Panc1 (cell line): ENCODE measurements at regions not wholly inside any gene's neighbourhood (a gene's known extent, or its start where the extent isn't known, plus 50 kb on each side); places are given as distances from the start of the nearest gene placed in this dataset.
"Not testable (repeated sequence)": the region's sequence is repeated elsewhere in the genome, so short reads cannot be mapped to it uniquely, and the experiment has no call there.

Experiments
- ATAC-seq: fragments of 200-7000 bp; cut with Tn5 transposase; 2 replicates; pipeline ENCODE4 v1.9.1; 2020; ENCODE audit warnings: mild to moderate bottlenecking, moderate library complexity
- BruUV-seq: library from RNA; stranded (reverse); fragments of 400-500 nt; replicated peaks from 2 replicates; lab custom pipeline; 2021; lab: Mats Ljungman, UMichigan
- CTCF ChIA-PET: fragments of 300-600 bp; sonication (Branson Sonifier 250); formaldehyde crosslinking; loops from one replicate; lab custom pipeline; 2022; ENCODE audit warnings: antibody characterized with exemption; lab: Charles Lee
- POLR2A ChIA-PET: fragments of 300-600 bp; sonication (Branson Sonifier 250); formaldehyde crosslinking; loops from one replicate; lab custom pipeline; 2022; ENCODE audit warnings: antibody characterized with exemption; lab: Charles Lee
- DNase-seq: peaks from one replicate; pipeline ENCODE4 v3.0.0-alpha.2; 2010; ENCODE audit warnings: low read depth, low spot score
- H3K27ac ChIP-seq: 2 replicates; pipeline ENCODE4 v1.5.1; 2011; ENCODE audit warnings: mild to moderate bottlenecking, low read length, inconsistent platforms
- H3K27me3 ChIP-seq: fragments of 200-500 bp; sonication (Bioruptor generic); 2 replicates; pipeline ENCODE4 v1.6.0; 2014; ENCODE audit warnings: low read length, inconsistent platforms; ENCODE audit not compliant: control insufficient read depth, insufficient read depth
- H3K36me3 ChIP-seq: fragments of 200-500 bp; sonication (Bioruptor generic); 2 replicates; pipeline ENCODE4 v1.5.1; 2014; ENCODE audit warnings: inconsistent platforms, mild to moderate bottlenecking, low read length, moderate library complexity; ENCODE audit not compliant: control insufficient read depth, insufficient read depth
- H3K4me1 ChIP-seq: 2 replicates; pipeline ENCODE4 v1.5.1; 2011; ENCODE audit warnings: inconsistent platforms, mild to moderate bottlenecking, low read length, moderate library complexity; ENCODE audit not compliant: control insufficient read depth, insufficient read depth
- H3K4me3 ChIP-seq, 2 experiments: 2 replicates each; pipeline ENCODE4 v1.5.1; 2011 to 2012; ENCODE audit warnings: low read depth in 2 of 2, low read length in 2 of 2, mild to moderate bottlenecking in 2 of 2, inconsistent platforms in 1 of 2, moderate library complexity in 1 of 2
- H3K9me3 ChIP-seq: fragments of 200-500 bp; sonication (Bioruptor generic); 2 replicates; pipeline ENCODE4 v1.5.1; 2014; ENCODE audit warnings: low read depth, mild to moderate bottlenecking, inconsistent platforms, low read length, moderate library complexity; ENCODE audit not compliant: control insufficient read depth, insufficient read depth
- CTCF ChIP-seq: fragments of 450-650 bp; IDR thresholded peaks from 2 replicates; pipeline ENCODE4 v1.5.1; 2017; ENCODE audit warnings: mild to moderate bottlenecking
- POLR2AphosphoS5 ChIP-seq: IDR thresholded peaks from 2 replicates; pipeline ENCODE4 v1.6.1; 2012; ENCODE audit warnings: mild to moderate bottlenecking, low read depth, low read length, moderate library complexity
- REST ChIP-seq, 2 experiments: IDR thresholded peaks; 2 replicates each; pipeline ENCODE4 v1.6.1; 2011 to 2012; ENCODE audit warnings: low read depth in 2 of 2, control low read depth in 1 of 2, low read length in 1 of 2, mild to moderate bottlenecking in 1 of 2, moderate library complexity in 1 of 2; ENCODE audit not compliant: insufficient read depth in 1 of 2
- SIN3A ChIP-seq: IDR thresholded peaks from 2 replicates; pipeline ENCODE4 v1.6.1; 2012; ENCODE audit warnings: low read depth, mild to moderate bottlenecking, low read length, moderate library complexity, borderline replicate concordance; ENCODE audit not compliant: insufficient read depth
- TCF7L2 ChIP-seq: IDR thresholded peaks from 2 replicates; pipeline ENCODE4 v1.6.1; 2011; ENCODE audit warnings: mild to moderate bottlenecking, low read depth, low read length, inconsistent platforms
- in situ Hi-C: cut with HindIII; loops from 2 replicates; pipeline ENCODE4 v1.10.0; 2016; ENCODE audit warnings: low sequenced_read_pairs, low pct_unique_long_range_greater_than_20kb
- intact Hi-C: fragments of 100-400 bp; cut with micrococcal nuclease; formaldehyde crosslinking; loops from one replicate; pipeline ENCODE4 v1.10.0; 2022; ENCODE audit not compliant: unreplicated experiment

- H3K4me1 ChIP-seq, result no peaks in the 10 kb centered on the region
- TF ChIP-seq REST (IDR thresholded peaks at IDR 0.05; ENCODE audit: insufficient read depth in 1 of 2, low read depth in 2 of 2, low read length in 1 of 2) (no peak), POLR2AphosphoS5 (no peak), TCF7L2 (no peak), CTCF (no peak), SIN3A (no peak)
- no peak for DNase-seq
- no peaks in the 10 kb centered on the region for H3K27me3 ChIP-seq
- ATAC-seq, result no peak
- no peak overlapping the region for H3K27ac ChIP-seq
- intact Hi-C loops (no loop called here), in situ Hi-C loops (no loop called here)
- ChIA-PET CTCF (no interaction called here), POLR2A (no interaction called here)
- no peaks in the 10 kb centered on the region for H3K36me3 ChIP-seq
- H3K4me3 ChIP-seq, result no peak overlapping the region
- BruUV-seq, result no TSS peak
- no peaks in the 10 kb centered on the region for H3K9me3 ChIP-seq
These were observed 105.2 kb upstream of the SPACA7 start for GRCh38 chr13:112270951-112271350.

- intact Hi-C loops, in situ Hi-C loops, BruUV-seq: not testable (repeated sequence)
These were observed 89.4 kb upstream of the SPACA7 start for GRCh38 chr13:112286733-112287132.

GRCh38 chr13:112320303-112320702 lies 55.9 kb upstream of the SPACA7 start:
- CTCF ChIA-PET, result no interaction called here
- intact Hi-C loops, result no loop called here
- DNase-seq (no peak), ATAC-seq (no peak)
- Histone ChIP-seq H3K27me3 (peaks cover 4% of the 10 kb centered on the region; the same call in 1 of the 2 replicates), H3K4me1 (no peaks in the 10 kb centered on the region), H3K36me3 (no peaks in the 10 kb centered on the region), H3K9me3 (no peaks in the 10 kb centered on the region), H3K27ac (no peak overlapping the region), H3K4me3 (no peak overlapping the region)
- BruUV-seq, result no TSS peak
- POLR2A ChIA-PET, result no interaction called here
- in situ Hi-C loops, result no loop called here
- no peak for TF ChIP-seq SIN3A
- no peak for TF ChIP-seq TCF7L2
- TF ChIP-seq REST (IDR thresholded peaks at IDR 0.05; ENCODE audit: insufficient read depth in 1 of 2, low read depth in 2 of 2, low read length in 1 of 2), result no peak
- no peak for TF ChIP-seq POLR2AphosphoS5
- no peak for TF ChIP-seq CTCF

More at GRCh38 chr13:112286733-112287132, 89.4 kb upstream of the SPACA7 start:
- POLR2A ChIA-PET, H3K27me3 ChIP-seq, H3K36me3 ChIP-seq, H3K4me3 ChIP-seq, H3K9me3 ChIP-seq, H3K27ac ChIP-seq, DNase-seq, H3K4me1 ChIP-seq, ATAC-seq, CTCF ChIA-PET: not testable (repeated sequence)
